IPS-18a (cell line): ENCODE measurements at regions not wholly inside any gene's neighbourhood (a gene's known extent, or its start where the extent isn't known, plus 50 kb on each side); places are given as distances from the start of the nearest gene placed in this dataset.

Experiments used
- H3K27ac ChIP-seq: one replicate; pipeline ENCODE4 v1.5.1; 2013; ENCODE audit warnings: low read length
- H3K27me3 ChIP-seq: one replicate; pipeline ENCODE4 v1.6.1; 2013; ENCODE audit warnings: mild to moderate bottlenecking, low read length; ENCODE audit not compliant: control insufficient read depth, insufficient read depth
- H3K36me3 ChIP-seq: one replicate; pipeline ENCODE4 v1.6.1; 2013; ENCODE audit warnings: low read depth, low read length; ENCODE audit not compliant: control insufficient read depth
- H3K4me1 ChIP-seq: one replicate; pipeline ENCODE4 v1.6.1; 2013; ENCODE audit warnings: low read depth, low read length; ENCODE audit not compliant: control insufficient read depth
- H3K4me3 ChIP-seq: one replicate; pipeline ENCODE4 v1.5.1; 2013; ENCODE audit warnings: low read length
- H3K9ac ChIP-seq: one replicate; pipeline ENCODE4 v1.6.1; 2013; ENCODE audit warnings: mild to moderate bottlenecking, low read length, moderate library complexity
- H3K9me3 ChIP-seq: one replicate; pipeline ENCODE4 v1.6.1; 2013; ENCODE audit warnings: low read depth, low read length; ENCODE audit not compliant: control insufficient read depth

DNA sequence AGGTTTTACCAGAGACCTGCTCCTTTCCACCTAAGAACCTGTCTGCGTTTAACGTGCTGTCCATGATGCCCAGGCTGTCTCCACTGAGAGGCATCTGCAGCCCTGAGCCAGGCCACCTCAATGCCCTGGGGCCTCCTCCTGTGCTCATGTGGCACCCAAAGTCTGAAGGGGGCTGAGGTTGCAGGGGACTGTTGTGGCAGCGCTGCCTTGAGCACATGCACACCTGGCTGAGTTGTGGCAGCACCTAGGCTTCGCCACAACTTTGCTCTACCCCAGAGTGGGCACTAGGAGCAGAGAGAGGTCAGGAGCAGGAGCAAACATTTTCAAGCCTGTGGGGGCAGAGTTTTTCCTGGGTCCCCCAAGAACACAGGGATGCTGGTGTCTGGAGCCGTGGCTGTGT lies 1527.1 kb downstream of the PLA2G4A start:
- H3K27me3 ChIP-seq = no peaks in the 10 kb centered on the region

DNA sequence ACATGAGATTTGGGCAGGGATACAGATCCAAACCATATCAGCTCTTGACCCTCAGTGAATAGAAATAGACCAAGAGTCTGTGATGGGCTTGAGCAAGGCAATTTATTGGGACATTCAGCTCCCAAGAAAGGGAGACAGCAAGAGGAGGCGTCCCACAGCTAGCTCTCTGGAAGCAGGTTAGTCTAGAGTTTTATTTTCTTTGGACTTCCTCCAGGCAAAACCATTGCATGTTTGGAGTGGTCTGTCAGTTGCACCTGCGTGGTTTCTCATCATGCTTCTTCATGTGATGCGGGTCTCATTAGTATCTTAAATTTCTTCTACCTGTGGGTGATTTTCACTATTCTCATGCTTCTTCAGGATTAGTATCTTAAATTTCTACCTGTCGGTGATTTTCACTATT lies 1530.6 kb downstream of the PLA2G4A start:
- Histone ChIP-seq H3K36me3 (no peaks in the 10 kb centered on the region), H3K27ac (no peak overlapping the region), H3K4me1 (no peaks in the 10 kb centered on the region), H3K9me3 (no peaks in the 10 kb centered on the region), H3K4me3 (no peak overlapping the region), H3K9ac (no peak overlapping the region), H3K27me3 (no peaks in the 10 kb centered on the region)

More for the DNA sequence above, 1527.1 kb downstream of the PLA2G4A start:
- no peaks in the 10 kb centered on the region for H3K36me3 ChIP-seq
- H3K9ac ChIP-seq = no peak overlapping the region
- H3K4me1 ChIP-seq = no peaks in the 10 kb centered on the region
- H3K27ac ChIP-seq = no peak overlapping the region
- H3K4me3 ChIP-seq = no peak overlapping the region
- H3K9me3 ChIP-seq = no peaks in the 10 kb centered on the region

DNA sequence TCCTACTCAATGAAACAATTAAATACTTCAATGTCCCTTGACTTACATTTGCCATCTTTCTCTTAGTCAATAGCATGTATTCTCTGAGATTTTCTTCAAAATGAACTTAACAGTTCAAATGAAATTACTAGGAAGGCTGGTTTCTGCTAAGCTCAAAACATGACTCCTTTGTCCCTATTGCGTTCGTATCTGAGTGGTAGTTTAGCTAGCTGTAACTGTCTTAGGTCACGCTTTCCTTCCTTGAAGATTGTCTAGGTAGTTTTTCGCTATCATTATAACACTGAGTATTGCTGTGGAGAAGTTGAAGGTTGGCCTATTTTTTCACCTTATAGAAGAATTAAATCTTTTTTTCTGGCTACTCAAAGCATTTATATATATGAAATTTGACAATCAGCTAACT lies 1535.2 kb downstream of the PLA2G4A start:
- Histone ChIP-seq H3K9ac (no peak overlapping the region), H3K4me1 (peaks cover 16% of the 10 kb centered on the region), H3K27ac (no peak overlapping the region), H3K4me3 (no peak overlapping the region), H3K36me3 (no peaks in the 10 kb centered on the region), H3K27me3 (no peaks in the 10 kb centered on the region), H3K9me3 (no peaks in the 10 kb centered on the region)

DNA sequence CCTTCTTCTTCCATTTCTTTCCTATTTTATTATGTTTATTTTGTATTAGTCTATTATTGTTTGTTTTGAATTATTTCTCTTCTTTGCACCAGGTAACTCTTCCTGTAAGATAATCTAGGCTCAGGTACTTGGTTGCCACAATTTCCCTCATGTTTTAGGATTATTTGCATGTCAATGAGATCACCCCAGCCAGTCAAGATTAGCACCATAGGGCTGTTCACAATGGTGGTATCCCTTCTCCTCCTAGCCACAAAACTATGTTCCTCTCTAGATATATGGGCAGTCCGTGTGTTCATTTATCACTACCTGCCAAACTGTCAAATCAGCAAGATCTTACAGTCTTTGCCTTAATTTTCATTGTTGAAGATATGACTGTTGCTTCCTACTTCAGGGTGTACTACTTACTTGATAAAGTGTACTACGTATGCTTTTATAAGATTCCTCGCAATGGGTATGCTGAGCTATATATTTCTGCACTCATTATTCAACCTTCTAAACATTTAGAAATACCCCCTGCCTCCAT lies 1536.2 kb downstream of the PLA2G4A start:
- H3K27me3 ChIP-seq = no peaks in the 10 kb centered on the region
- H3K36me3 ChIP-seq = no peaks in the 10 kb centered on the region
- no peak overlapping the region for H3K27ac ChIP-seq
- peaks cover 16% of the 10 kb centered on the region for H3K4me1 ChIP-seq
- H3K9ac ChIP-seq = no peak overlapping the region
- no peak overlapping the region for H3K4me3 ChIP-seq
- H3K9me3 ChIP-seq = no peaks in the 10 kb centered on the region

DNA sequence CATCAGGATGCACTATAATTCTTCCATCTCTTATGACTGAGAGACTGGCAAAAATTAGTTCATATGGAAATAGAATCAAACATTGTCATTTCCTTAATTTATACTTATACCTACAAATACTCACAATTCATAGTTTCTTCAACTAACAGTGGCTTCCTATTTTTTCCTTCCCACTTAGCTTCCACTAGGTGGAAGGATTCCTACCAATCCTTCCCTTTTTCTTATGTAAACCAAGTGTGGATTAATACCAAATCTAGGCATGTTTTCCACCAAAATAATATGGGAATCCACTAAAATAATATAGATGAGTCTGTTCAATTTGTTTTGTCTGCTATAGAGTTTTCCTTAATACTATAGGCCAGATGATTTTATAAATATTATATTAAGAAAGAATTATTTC lies 1537.1 kb downstream of the PLA2G4A start:
- Histone ChIP-seq H3K36me3 (no peaks in the 10 kb centered on the region), H3K27ac (no peak overlapping the region), H3K9me3 (no peaks in the 10 kb centered on the region), H3K27me3 (no peaks in the 10 kb centered on the region), H3K4me3 (no peak overlapping the region), H3K9ac (no peak overlapping the region), H3K4me1 (peaks cover 16% of the 10 kb centered on the region)

DNA sequence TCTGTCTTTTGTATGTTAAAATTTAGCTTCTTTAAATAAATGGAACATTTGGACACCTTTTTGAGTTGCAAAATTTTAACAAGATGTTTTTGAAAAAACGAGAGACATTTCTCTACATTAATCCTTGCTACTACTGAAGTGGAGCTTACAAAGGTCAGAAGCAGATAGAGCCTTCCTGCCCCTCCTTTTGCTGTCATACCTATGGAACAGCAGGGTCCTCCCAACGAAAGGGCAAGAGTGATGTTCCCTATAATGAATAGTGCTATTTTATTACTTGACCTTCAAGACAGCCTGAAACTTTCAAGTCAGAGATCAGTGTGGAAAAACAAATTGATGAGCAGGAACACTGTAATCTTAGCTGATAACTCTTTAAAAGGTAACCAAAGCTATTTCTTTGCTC lies 1538.9 kb downstream of the PLA2G4A start:
- no peaks in the 10 kb centered on the region for H3K9me3 ChIP-seq
- no peak overlapping the region for H3K4me3 ChIP-seq
- no peaks in the 10 kb centered on the region for H3K27me3 ChIP-seq
- no peaks in the 10 kb centered on the region for H3K36me3 ChIP-seq
- H3K9ac ChIP-seq = no peak overlapping the region
- peaks cover 16% of the 10 kb centered on the region for H3K4me1 ChIP-seq
- H3K27ac ChIP-seq = no peak overlapping the region

DNA sequence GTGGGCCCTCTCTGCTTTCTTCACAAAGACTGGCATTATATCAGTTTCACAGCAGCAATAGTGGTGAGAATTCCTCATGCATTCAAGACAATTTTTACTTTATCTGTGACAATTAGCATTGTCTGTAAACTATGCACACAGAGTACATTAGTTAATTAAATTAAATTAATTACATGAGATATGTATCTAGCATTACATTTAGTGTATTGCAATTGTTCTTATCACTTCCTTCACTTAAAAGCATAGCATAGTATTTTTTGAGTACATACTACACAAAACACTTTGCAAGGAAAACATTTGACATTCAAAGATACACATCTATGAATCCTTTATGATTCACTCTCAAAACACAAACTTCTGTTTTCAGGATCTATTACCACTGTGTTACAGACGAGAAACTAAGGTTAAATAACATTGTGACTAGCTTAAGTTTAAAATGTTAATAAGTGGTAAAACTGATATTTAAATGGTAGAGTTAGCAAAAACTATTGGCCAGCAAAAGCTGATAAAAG lies 1542.6 kb downstream of the PLA2G4A start:
- Histone ChIP-seq H3K4me1 (peaks cover 14% of the 10 kb centered on the region), H3K27ac (no peak overlapping the region), H3K9ac (no peak overlapping the region), H3K27me3 (no peaks in the 10 kb centered on the region), H3K4me3 (no peak overlapping the region), H3K9me3 (no peaks in the 10 kb centered on the region), H3K36me3 (no peaks in the 10 kb centered on the region)

DNA sequence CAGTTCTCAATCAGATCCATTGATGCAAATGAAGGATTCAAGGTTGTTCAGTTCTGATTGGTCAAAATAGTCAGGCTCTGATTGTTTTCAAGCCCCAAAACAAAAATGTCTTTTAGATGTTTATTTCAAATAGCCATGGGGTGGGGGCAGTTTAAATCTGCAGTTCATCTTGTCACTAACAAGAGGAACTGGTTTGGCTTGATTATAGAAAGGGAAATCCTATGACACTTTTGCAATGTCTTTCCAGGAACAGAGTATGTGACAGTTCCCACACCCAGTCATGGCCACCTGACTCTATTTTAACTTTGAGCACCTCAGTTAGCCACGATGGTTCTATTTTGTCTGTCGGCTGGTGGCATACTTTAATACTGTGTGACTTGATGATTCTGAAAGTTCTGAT lies 1544.1 kb downstream of the PLA2G4A start:
- Histone ChIP-seq H3K27ac (no peak overlapping the region), H3K27me3 (no peaks in the 10 kb centered on the region), H3K4me3 (no peak overlapping the region), H3K9me3 (no peaks in the 10 kb centered on the region), H3K9ac (no peak overlapping the region), H3K36me3 (no peaks in the 10 kb centered on the region), H3K4me1 (peaks cover 7% of the 10 kb centered on the region)

DNA sequence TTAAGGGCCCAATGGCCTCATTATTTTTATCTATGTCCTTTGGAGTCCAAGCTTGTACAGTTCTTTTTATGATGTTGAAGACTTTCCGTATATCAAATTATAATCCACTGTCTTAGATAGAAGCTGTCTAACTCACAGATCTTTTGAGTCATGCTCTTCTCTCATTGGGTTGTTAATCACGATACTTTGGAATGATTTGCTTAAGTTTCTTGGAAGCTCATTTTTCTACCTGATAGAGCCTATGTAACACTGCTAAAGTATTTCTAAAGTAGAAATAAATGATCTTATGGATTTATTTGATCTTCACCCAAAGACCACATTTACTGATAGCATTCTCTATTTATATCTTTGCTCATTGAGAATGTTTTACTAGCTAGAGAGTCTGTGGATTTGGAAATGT lies 1554.1 kb downstream of the PLA2G4A start:
- Histone ChIP-seq H3K27ac (no peak overlapping the region), H3K27me3 (no peaks in the 10 kb centered on the region), H3K4me1 (no peaks in the 10 kb centered on the region), H3K36me3 (no peaks in the 10 kb centered on the region), H3K4me3 (no peak overlapping the region), H3K9me3 (no peaks in the 10 kb centered on the region), H3K9ac (no peak overlapping the region)

DNA sequence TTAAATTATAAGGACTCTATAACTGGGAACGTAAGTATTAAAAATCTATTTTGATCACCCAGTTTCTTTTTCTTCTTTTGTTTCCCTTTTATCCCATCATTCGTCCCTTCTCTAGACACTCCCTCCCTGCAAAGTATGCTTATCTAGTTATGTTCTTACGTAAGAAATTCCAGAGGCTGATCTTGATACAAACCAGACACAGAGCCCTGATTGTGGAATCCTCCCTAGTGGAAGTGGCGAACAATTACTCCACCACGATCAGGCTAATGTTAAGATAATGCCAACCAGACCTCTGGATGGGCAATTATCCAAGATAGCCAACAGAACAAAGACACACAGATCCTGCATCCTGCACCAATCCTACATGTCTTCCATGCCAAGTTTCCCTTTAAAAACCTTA lies 1557.4 kb downstream of the PLA2G4A start:
- Histone ChIP-seq H3K9ac (no peak overlapping the region), H3K9me3 (no peaks in the 10 kb centered on the region), H3K27ac (no peak overlapping the region), H3K4me3 (no peak overlapping the region), H3K4me1 (no peaks in the 10 kb centered on the region), H3K27me3 (no peaks in the 10 kb centered on the region), H3K36me3 (no peaks in the 10 kb centered on the region)

DNA sequence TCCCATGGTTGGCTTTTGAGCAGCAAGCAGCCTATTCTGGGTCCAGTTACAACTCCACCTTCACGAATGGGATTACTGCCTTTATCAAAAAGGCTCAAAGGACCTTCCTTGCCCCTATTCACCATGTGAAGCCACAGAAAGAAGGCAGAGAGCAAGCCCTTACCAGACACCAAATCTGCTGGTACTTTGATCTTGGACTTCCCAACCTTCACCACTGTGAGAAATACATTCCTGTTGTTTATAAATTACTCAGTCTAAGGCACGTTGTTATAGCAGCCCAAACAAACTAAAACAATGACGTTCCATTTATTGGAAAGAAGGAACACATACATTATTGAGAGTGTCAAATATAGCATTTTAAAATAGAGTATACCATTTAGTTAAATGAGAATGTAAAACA lies 1557.9 kb downstream of the PLA2G4A start:
- H3K9me3 ChIP-seq = no peaks in the 10 kb centered on the region
- no peak overlapping the region for H3K27ac ChIP-seq
- no peak overlapping the region for H3K4me3 ChIP-seq
- no peaks in the 10 kb centered on the region for H3K4me1 ChIP-seq
- no peak overlapping the region for H3K9ac ChIP-seq
- H3K36me3 ChIP-seq = no peaks in the 10 kb centered on the region
- H3K27me3 ChIP-seq = no peaks in the 10 kb centered on the region

DNA sequence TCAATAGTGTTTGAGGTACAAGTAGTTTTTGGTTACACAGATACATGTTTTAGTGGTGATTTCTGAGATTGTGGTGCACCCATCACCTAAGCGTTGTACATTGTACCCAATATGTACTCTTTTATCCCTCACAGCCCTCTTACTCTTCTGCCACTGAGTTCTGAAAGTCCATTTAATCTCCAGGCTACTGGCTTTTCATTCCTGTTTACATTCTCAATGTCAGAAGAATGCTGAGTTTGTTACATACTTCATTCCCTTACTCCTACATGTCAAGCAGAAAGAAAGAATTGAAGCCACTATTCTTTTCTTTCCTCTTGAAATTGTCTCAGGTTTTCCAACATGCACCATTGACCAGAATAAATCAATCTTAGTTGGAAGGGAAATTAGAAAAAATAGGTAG lies 1565.9 kb downstream of the PLA2G4A start:
- Histone ChIP-seq H3K4me1 (no peaks in the 10 kb centered on the region), H3K4me3 (no peak overlapping the region), H3K27me3 (no peaks in the 10 kb centered on the region), H3K9ac (no peak overlapping the region), H3K36me3 (no peaks in the 10 kb centered on the region), H3K27ac (no peak overlapping the region), H3K9me3 (no peaks in the 10 kb centered on the region)
